ENCODE measurements at regions not wholly inside any gene's neighbourhood (a gene's known extent, or its start where the extent isn't known, plus 50 kb on each side); places are given as distances from the start of the nearest gene placed in this dataset.

- TF ChIP-seq GATA2 (IDR thresholded peaks at IDR 0.05; ENCODE audit: low read depth, low read length), result no peak
- TF ChIP-seq GATA3 (IDR thresholded peaks at IDR 0.05; ENCODE audit: low read depth, low read length), result no peak
Measured at GRCh38 chr22:48660104-48660789, 1167.4 kb downstream of the BRD1 start.
